MM.1S (cell line): ENCODE measurements at regions not wholly inside any gene's neighbourhood (a gene's known extent, or its start where the extent isn't known, plus 50 kb on each side); places are given as distances from the start of the nearest gene placed in this dataset.

Experiments
- DNase-seq: peaks from one replicate; pipeline ENCODE4 v3.0.0-alpha.2; 2015
- H2AFZ ChIP-seq: fragments of 300-600 bp; sonication (generic); 2 replicates; pipeline ENCODE4 v1.6.0; 2016; ENCODE audit warnings: antibody characterized with exemption, low read length
- H3F3A ChIP-seq: fragments of 300-600 bp; sonication (generic); 2 replicates; pipeline ENCODE4 v1.6.1; 2016; ENCODE audit warnings: mild to moderate bottlenecking, antibody characterized with exemption, low read length, moderate library complexity, mixed read lengths; ENCODE audit not compliant: insufficient read depth
- H3K27ac ChIP-seq: fragments of 300-600 bp; sonication (generic); 2 replicates; pipeline ENCODE4 v1.5.1; 2016; ENCODE audit warnings: mild to moderate bottlenecking, low read length
- H3K27me3 ChIP-seq: fragments of 300-600 bp; sonication (generic); replicated peaks from 2 replicates; pipeline ENCODE4 v1.6.0; 2016; ENCODE audit warnings: low read length; ENCODE audit not compliant: insufficient read depth
- H3K36me3 ChIP-seq: fragments of 300-600 bp; sonication (generic); replicated peaks from 2 replicates; pipeline ENCODE4 v1.6.1; 2016; ENCODE audit warnings: mild to moderate bottlenecking, low read length, mixed read lengths; ENCODE audit not compliant: insufficient read depth
- H3K4me1 ChIP-seq: fragments of 300-600 bp; sonication (generic); 2 replicates; pipeline ENCODE4 v1.6.1; 2016; ENCODE audit warnings: low read length, mixed read lengths
- H3K4me2 ChIP-seq: fragments of 300-600 bp; sonication (generic); 2 replicates; pipeline ENCODE4 v1.6.0; 2016; ENCODE audit warnings: low read depth, low read length
- H3K4me3 ChIP-seq: fragments of 300-600 bp; sonication (generic); 2 replicates; pipeline ENCODE4 v1.5.1; 2016; ENCODE audit warnings: low read length, mixed read lengths
- H3K79me2 ChIP-seq: fragments of 300-600 bp; sonication (generic); 2 replicates; pipeline ENCODE4 v1.6.1; 2016; ENCODE audit warnings: mixed run types, low read length, mixed read lengths
- H3K9ac ChIP-seq: fragments of 300-600 bp; sonication (generic); 2 replicates; pipeline ENCODE4 v1.6.1; 2016; ENCODE audit warnings: low read length, mixed read lengths
- H3K9me2 ChIP-seq: fragments of 300-600 bp; sonication (generic); replicated peaks from 2 replicates; pipeline ENCODE4 v1.6.1; 2016; ENCODE audit warnings: mild to moderate bottlenecking, low read length, mixed read lengths; ENCODE audit not compliant: insufficient read depth
- H3K9me3 ChIP-seq: fragments of 300-600 bp; sonication (generic); replicated peaks from 2 replicates; pipeline ENCODE4 v1.6.1; 2016; ENCODE audit warnings: mild to moderate bottlenecking, low read length, mixed read lengths; ENCODE audit not compliant: insufficient read depth
- H4K20me1 ChIP-seq: fragments of 300-600 bp; sonication (generic); 2 replicates; pipeline ENCODE4 v1.6.1; 2016; ENCODE audit warnings: mild to moderate bottlenecking, low read length, moderate library complexity, mixed read lengths; ENCODE audit not compliant: insufficient read depth
- CTCF ChIP-seq: fragments of 300-600 bp; sonication (generic); IDR thresholded peaks from 2 replicates; pipeline ENCODE4 v1.5.1; 2016; ENCODE audit warnings: antibody characterized with exemption, low read length, mixed read lengths
- EZH2 ChIP-seq: fragments of 300-600 bp; sonication (generic); optimal IDR thresholded peaks from 2 replicates; pipeline ENCODE3; 2017; ENCODE audit warnings: low read depth, mild to moderate bottlenecking, antibody characterized with exemption, low read length, mixed read lengths
- EZH2phosphoT487 ChIP-seq: fragments of 300-600 bp; sonication (generic); IDR thresholded peaks from 2 replicates; pipeline ENCODE4 v1.6.1; 2018; ENCODE audit warnings: antibody characterized with exemption, low read length

- Histone ChIP-seq H3K36me3 (no peaks in the 10 kb centered on the region), H3K9me2 (no peaks in the 10 kb centered on the region), H2AFZ (no peak overlapping the region), H3K4me3 (no peak overlapping the region), H3K4me2 (no peak overlapping the region), H3K9ac (no peak overlapping the region), H4K20me1 (no peaks in the 10 kb centered on the region), H3K9me3 (no peaks in the 10 kb centered on the region), H3K27me3 (no peaks in the 10 kb centered on the region), H3K4me1 (no peaks in the 10 kb centered on the region), H3F3A (no peaks in the 10 kb centered on the region), H3K27ac (no peak overlapping the region), H3K79me2 (no peaks in the 10 kb centered on the region)
- TF ChIP-seq EZH2phosphoT487 (no peak), EZH2 (no peak), CTCF (no peak)
- no peak for DNase-seq
Observed at GRCh38 chr5:17788351-17788750, 154.1 kb downstream of the TAF11L14 start.

- Histone ChIP-seq H3K9me3 (no peaks in the 10 kb centered on the region), H3K27me3 (no peaks in the 10 kb centered on the region), H3K4me1 (no peaks in the 10 kb centered on the region), H3K9ac (no peak overlapping the region), H4K20me1 (no peaks in the 10 kb centered on the region), H2AFZ (no peak overlapping the region), H3K4me2 (no peak overlapping the region), H3K79me2 (no peaks in the 10 kb centered on the region), H3K27ac (no peak overlapping the region), H3K36me3 (no peaks in the 10 kb centered on the region), H3K4me3 (no peak overlapping the region), H3K9me2 (no peaks in the 10 kb centered on the region), H3F3A (no peaks in the 10 kb centered on the region)
- DNase-seq = no peak
- no peak for TF ChIP-seq CTCF
- TF ChIP-seq EZH2 = no peak
- no peak for TF ChIP-seq EZH2phosphoT487
Observed at GRCh38 chr5:17794201-17794600, 159.9 kb downstream of the TAF11L14 start.

- no peak overlapping the region for H3K4me2 ChIP-seq
- no peak for TF ChIP-seq CTCF
- no peak for TF ChIP-seq EZH2
- TF ChIP-seq EZH2phosphoT487 = no peak
- no peaks in the 10 kb centered on the region for H3K27me3 ChIP-seq
- H3K27ac ChIP-seq = no peak overlapping the region
- no peaks in the 10 kb centered on the region for H3K36me3 ChIP-seq
- no peak overlapping the region for H2AFZ ChIP-seq
- H3K4me1 ChIP-seq = no peaks in the 10 kb centered on the region
- no peaks in the 10 kb centered on the region for H3K79me2 ChIP-seq
- H3K9ac ChIP-seq = no peak overlapping the region
- H4K20me1 ChIP-seq = no peaks in the 10 kb centered on the region
- no peaks in the 10 kb centered on the region for H3F3A ChIP-seq
- H3K4me3 ChIP-seq = no peak overlapping the region
- no peak for DNase-seq
- H3K9me3 ChIP-seq = no peaks in the 10 kb centered on the region
- H3K9me2 ChIP-seq = no peaks in the 10 kb centered on the region
Observed at GRCh38 chr5:17794815-17795214, 160.6 kb downstream of the TAF11L14 start.
